A172 (cell line): ENCODE measurements at regions not wholly inside any gene's neighbourhood (a gene's known extent, or its start where the extent isn't known, plus 50 kb on each side); places are given as distances from the start of the nearest gene placed in this dataset.
A peak's percentile ranks its signal among the peaks of the same experiment; 100 is the strongest.
"Not testable (repeated sequence)": the region's sequence is repeated elsewhere in the genome, so short reads cannot be mapped to it uniquely, and the experiment has no call there.

ENCODE experiments used
- DNase-seq: peaks from one replicate; pipeline ENCODE4 v3.0.0-alpha.2; 2015; ENCODE audit warnings: low spot score

- no peak for DNase-seq
These were observed 68.8 kb upstream of the INSIG1 start for GRCh38 chr7:155228894-155229293.

DNA sequence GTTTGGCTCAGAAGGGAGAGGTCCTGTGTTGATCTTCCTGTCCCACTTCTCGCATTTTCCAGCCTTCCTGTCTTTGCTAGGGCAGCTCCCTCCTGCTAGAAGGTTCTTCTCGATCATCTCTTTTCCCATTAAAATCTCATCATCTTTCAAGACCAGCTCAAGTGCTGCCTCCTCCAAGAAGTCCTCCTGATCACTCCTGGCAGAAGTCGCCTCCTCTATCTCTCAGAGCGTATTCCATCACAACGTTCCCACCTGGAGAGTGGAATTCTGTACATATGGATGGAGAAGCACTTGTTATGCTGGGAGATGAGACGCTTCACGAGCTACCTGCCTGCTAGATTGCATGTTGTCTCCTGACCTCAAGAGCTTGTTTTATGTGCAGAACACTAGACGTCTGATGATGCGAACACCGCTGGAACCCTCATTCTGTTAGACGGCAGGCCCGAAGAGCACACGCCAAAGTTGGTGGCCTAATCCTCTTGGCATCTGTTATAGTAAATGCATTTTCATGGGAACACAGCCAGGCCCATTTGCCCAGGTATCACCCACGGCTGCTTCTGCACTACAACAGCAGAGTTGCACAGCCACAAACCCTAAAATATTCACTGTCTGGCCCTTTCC, 68.0 kb upstream of the INSIG1 start:
- no peak for DNase-seq

- DNase-seq: peak; percentile 99
These were observed 67.5 kb upstream of the INSIG1 start for GRCh38 chr7:155230169-155230593.

DNA sequence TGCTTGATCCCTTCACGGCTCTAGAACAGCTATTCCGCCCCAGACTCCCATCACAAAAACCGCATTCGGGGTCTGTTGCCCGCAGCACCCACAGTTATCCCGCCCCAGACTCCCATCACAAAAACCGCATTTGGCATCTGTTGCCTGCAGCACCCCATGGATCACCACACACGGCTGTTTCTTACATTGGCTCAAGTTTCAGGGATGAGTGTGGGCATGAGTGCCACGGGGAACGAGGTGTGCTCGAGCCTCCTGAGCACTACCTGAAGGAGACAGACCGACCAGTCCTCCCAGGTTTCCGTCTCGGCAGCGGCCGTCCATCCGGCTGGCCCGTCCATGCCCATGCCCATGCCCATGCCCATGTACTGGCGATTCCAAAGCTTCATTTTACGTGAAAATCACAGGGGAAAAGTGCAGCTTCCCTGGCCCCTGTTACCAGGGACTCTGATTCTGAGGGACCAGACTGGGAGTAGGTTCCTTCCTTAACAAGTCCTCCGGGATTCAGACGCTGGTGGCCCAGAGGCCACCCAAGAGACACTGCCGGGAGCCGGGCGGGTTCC, 66.4 kb upstream of the INSIG1 start:
- DNase-seq: no peak

DNA sequence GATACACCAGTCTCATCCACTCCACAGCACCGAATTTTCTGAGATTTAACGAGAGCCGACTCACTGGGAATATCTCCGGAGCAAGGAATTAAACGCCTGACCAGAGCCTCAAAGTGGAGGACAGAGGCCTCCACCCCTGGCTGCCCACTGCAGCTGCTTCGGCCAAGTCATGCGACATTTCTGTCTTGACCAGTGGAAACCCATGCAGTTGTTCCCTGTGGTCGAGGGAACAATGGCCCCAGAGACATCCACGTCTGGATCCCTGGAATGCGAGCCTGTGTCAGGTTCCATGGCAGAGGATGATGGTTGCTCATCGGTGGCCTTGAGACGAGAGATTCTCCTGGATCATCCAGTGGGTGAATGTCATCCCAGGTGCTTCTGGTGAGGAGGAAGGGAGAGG, 65.7 kb upstream of the INSIG1 start:
- DNase-seq: no peak

DNA sequence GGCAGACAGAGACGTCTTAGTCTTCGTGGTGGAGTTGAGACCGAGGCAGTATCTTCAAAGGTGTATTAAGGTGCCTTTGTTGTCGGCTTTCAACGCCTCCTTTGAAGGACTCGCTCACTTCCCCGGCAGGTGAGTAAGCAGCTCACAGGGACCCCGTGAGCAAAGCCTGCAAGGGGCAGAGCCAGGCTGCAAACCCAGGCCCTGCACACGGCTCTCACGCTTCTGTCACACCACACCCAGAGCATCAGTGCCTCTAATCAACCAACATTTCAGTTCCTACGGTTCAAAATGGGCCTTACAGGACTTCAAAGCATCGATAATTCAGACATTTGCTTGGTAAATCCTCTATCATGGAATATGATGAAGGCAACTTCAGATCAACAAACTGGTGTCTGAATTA, 64.8 kb upstream of the INSIG1 start:
- DNase-seq: no peak

DNA sequence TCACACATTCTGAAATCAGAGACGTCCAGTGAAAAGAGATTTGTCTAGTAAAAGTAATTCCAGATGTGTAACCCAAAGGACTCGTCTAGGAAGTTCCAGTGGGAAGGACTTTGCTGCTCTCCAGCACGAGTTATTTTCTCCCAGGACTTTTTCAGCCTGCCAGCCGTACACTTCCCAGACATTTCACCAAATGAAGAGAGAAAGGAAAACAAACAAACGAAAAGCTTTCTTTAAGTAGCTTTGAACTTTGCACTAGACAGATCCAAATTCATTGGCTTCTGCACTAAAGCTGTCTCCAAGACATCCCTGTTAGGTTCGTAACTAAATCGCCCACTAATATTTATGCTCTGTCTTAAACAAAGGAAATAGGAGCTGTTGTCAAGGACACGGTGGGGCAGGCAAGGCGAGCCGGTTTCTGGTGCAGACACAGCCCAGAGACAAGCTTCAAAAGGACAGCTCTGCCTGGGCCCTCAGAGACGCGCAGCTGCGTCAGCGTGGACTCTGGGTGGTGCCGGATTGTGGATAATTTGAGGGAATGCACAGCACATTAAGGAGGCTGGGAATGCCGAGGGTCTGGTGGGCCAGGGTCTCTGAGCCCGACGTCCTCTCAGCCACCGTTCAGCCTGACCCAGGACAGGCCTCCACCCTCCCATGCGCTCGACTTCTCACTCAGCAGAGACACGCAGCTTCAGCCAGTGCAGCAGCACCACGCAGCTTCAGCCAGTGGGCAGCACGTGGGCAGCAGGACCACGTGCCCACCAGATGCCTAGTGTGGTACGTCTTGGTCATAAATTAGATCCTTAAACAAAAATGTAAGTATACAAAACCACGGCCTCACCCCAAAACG, 64.1 kb upstream of the INSIG1 start:
- no peak for DNase-seq

DNA sequence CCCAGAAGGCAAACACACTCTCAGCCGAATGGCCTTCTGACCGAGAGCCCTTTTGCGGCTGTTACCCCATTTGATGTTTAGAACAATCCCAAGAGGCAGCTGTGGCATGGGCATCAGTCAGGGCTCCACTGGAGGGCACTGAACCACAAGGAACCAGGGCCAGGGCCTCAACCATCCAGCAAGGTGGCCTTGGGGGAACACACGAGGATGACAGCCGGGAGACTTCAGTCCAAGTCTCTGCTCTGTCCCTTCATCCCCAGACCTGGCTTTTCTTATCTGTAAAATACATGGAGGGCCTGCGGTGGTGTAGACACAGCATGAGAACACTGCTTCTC, 63.6 kb upstream of the INSIG1 start:
- DNase-seq: no peak

GRCh38 chr7:155234950-155235789, 62.5 kb upstream of the INSIG1 start:
- DNase-seq: no peak

DNA sequence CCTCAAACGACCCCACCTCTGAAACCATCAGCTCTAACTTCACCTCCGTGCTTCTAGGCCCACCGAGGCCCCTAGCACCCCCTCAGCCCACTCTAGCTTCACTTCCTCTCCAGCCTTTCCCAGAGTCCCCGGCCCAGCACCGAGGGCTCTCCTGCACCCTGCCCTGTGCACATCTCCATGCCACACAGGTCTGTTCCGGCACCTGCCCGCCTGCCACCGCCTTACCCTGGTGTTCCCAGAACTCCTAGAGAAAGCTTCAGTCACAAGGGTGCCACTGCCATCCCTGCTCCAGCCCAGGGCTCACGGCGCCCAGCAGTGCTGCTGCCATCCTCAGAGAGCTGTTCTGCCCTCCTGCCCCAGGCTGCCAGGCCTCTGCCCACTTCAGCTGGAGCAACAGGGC, 61.3 kb upstream of the INSIG1 start:
- DNase-seq: no peak

GRCh38 chr7:155237297-155237696, 60.4 kb upstream of the INSIG1 start:
- DNase-seq: no peak

- DNase-seq: no peak
These were observed 59.9 kb upstream of the INSIG1 start for GRCh38 chr7:155237730-155238129.

DNA sequence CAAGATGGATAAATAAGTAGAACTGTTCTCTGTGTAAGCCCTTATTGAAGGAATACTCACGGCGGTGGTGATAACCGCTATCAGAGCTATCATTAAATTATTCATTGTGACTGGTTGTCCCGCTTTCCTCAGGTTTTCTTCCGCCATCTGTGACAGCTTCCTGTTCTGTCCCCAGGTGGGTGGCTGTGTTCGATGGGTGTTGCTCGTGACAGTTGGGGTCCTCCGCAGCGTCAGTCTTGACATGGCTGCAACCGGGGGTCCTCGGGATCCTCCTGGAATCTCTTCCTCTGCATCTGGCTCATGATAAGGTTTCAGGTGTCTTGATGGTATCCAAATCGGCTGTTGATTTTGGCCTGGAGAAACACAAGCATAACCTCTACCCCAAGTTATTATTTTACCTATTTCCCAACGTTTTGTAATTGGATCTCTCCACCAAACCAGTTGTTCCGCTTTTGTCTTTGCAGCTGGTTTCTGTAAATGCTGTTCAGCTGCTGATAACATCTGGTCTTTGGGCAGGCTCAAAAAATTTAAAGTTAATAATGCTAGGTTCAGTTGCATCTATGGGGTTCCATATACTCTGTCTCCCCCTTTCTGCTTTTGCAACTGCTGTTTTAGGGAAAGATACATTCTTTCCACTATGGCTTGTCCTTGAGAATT, 58.1 kb upstream of the INSIG1 start:
- not testable (repeated sequence) for DNase-seq

DNA sequence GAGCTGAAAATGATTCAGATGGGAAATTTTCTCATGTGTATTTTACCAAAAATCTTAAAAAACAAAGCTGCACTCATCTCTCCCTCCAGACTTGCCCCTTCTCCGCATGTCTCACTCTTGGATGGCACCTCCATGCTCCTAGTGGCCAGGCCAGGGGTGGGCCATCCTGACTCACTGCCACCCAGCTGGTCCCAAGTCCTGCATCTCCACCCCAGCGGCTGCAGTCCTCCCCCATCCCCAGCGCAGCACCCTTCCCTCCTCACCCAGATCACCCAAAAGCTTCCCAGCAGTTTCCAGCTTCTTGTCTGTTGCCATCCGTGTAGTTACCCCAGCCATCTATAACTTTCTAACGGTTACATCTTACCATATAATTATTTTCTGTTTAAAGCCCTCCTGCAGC, 53.0 kb upstream of the INSIG1 start:
- no peak for DNase-seq

GRCh38 chr7:155247479-155248365, 50.0 kb upstream of the INSIG1 start:
- no peak for DNase-seq
